Duodenal mucosa (tissue), 2 donors: ENCODE measurements at regions not wholly inside any gene's neighbourhood (a gene's known extent, or its start where the extent isn't known, plus 50 kb on each side); places are given as distances from the start of the nearest gene placed in this dataset.

ENCODE experiments used
- H3K27ac ChIP-seq: one replicate; pipeline ENCODE4 v1.7.0; 2013; ENCODE audit warnings: low read depth, low read length
- H3K27me3 ChIP-seq, 2 donors: one replicate each; pipeline ENCODE4 v1.7.0; 2013; ENCODE audit warnings: low read length in 2 of 2, control low read depth in 1 of 2; ENCODE audit not compliant: insufficient read depth in 2 of 2, control insufficient read depth in 1 of 2
- H3K36me3 ChIP-seq, 2 donors: one replicate each; pipeline ENCODE4 v1.7.0; 2013; ENCODE audit warnings: low read length in 2 of 2, control low read depth in 1 of 2; ENCODE audit not compliant: insufficient read depth in 2 of 2, control insufficient read depth in 1 of 2
- H3K4me1 ChIP-seq, 2 donors: one replicate each; pipeline ENCODE4 v1.7.0; 2013; ENCODE audit warnings: low read length in 2 of 2, control low read depth in 1 of 2; ENCODE audit not compliant: insufficient read depth in 2 of 2, control insufficient read depth in 1 of 2
- H3K4me3 ChIP-seq, 2 donors: one replicate each; pipeline ENCODE4 v1.7.0; 2013; ENCODE audit warnings: low read length in 2 of 2, low read depth in 1 of 2
- H3K9ac ChIP-seq, 2 donors: one replicate each; pipeline ENCODE4 v1.7.0; 2013; ENCODE audit warnings: low read length in 2 of 2, low read depth in 1 of 2
- H3K9me3 ChIP-seq, 2 donors: one replicate each; pipeline ENCODE4 v1.7.0; 2013; ENCODE audit warnings: low read length in 2 of 2, control low read depth in 1 of 2; ENCODE audit not compliant: control insufficient read depth in 1 of 2

- no peaks in the 10 kb centered on the region for H3K9me3 ChIP-seq
- peaks cover 0 to 11% of the 10 kb centered on the region in 2 donors for H3K27me3 ChIP-seq
- no peaks in the 10 kb centered on the region for H3K36me3 ChIP-seq
- no peak overlapping the region for H3K4me3 ChIP-seq
- H3K27ac ChIP-seq: no peak overlapping the region
- H3K4me1 ChIP-seq: no peaks in the 10 kb centered on the region
- no peak overlapping the region for H3K9ac ChIP-seq
Measured at GRCh38 chr17:74010903-74011302, 192.6 kb upstream of the RPL38 start.

- no peaks in the 10 kb centered on the region for H3K4me1 ChIP-seq
- H3K27me3 ChIP-seq: peaks cover 0 to 7% of the 10 kb centered on the region in 2 donors
- H3K4me3 ChIP-seq: no peak overlapping the region
- no peak overlapping the region for H3K9ac ChIP-seq
- no peak overlapping the region for H3K27ac ChIP-seq
- H3K9me3 ChIP-seq: no peaks in the 10 kb centered on the region
- no peaks in the 10 kb centered on the region for H3K36me3 ChIP-seq
Measured at GRCh38 chr17:74011966-74012365, 191.5 kb upstream of the RPL38 start.

- H3K27me3 ChIP-seq: peaks cover 0 to 7% of the 10 kb centered on the region in 2 donors
- H3K9ac ChIP-seq: no peak overlapping the region
- H3K36me3 ChIP-seq: no peaks in the 10 kb centered on the region
- no peaks in the 10 kb centered on the region for H3K9me3 ChIP-seq
- H3K27ac ChIP-seq: no peak overlapping the region
- H3K4me1 ChIP-seq: no peaks in the 10 kb centered on the region
- no peak overlapping the region for H3K4me3 ChIP-seq
Measured at GRCh38 chr17:74012465-74012864, 191.0 kb upstream of the RPL38 start.

- H3K27me3 ChIP-seq: peaks cover 0 to 7% of the 10 kb centered on the region in 2 donors
- H3K4me3 ChIP-seq: no peak overlapping the region
- no peaks in the 10 kb centered on the region for H3K36me3 ChIP-seq
- H3K4me1 ChIP-seq: no peaks in the 10 kb centered on the region
- no peak overlapping the region for H3K9ac ChIP-seq
- no peaks in the 10 kb centered on the region for H3K9me3 ChIP-seq
- no peak overlapping the region for H3K27ac ChIP-seq
Measured at GRCh38 chr17:74015316-74015715, 188.2 kb upstream of the RPL38 start.

- Histone ChIP-seq H3K27me3 (peaks cover 0 to 6% of the 10 kb centered on the region in 2 donors), H3K36me3 (no peaks in the 10 kb centered on the region), H3K9ac (no peak overlapping the region), H3K9me3 (no peaks in the 10 kb centered on the region), H3K27ac (no peak overlapping the region), H3K4me1 (no peaks in the 10 kb centered on the region), H3K4me3 (no peak overlapping the region)
Measured at GRCh38 chr17:74015990-74016389, 187.5 kb upstream of the RPL38 start.

GRCh38 chr17:74016461-74016860, 187.0 kb upstream of the RPL38 start:
- H3K36me3 ChIP-seq: no peaks in the 10 kb centered on the region
- peaks cover 0 to 4% of the 10 kb centered on the region in 2 donors for H3K27me3 ChIP-seq
- H3K9me3 ChIP-seq: no peaks in the 10 kb centered on the region
- no peak overlapping the region for H3K9ac ChIP-seq
- H3K27ac ChIP-seq: no peak overlapping the region
- no peak overlapping the region for H3K4me3 ChIP-seq
- no peaks in the 10 kb centered on the region for H3K4me1 ChIP-seq

GRCh38 chr17:74017466-74017865, 186.0 kb upstream of the RPL38 start:
- Histone ChIP-seq H3K27ac (no peak overlapping the region), H3K36me3 (no peaks in the 10 kb centered on the region), H3K9me3 (no peaks in the 10 kb centered on the region), H3K4me1 (no peaks in the 10 kb centered on the region), H3K9ac (no peak overlapping the region), H3K27me3 (peaks cover 0 to 4% of the 10 kb centered on the region in 2 donors), H3K4me3 (no peak overlapping the region)

GRCh38 chr17:74018115-74018514, 185.4 kb upstream of the RPL38 start:
- Histone ChIP-seq H3K9ac (no peak overlapping the region), H3K27me3 (peaks cover 0 to 4% of the 10 kb centered on the region in 2 donors), H3K4me1 (no peaks in the 10 kb centered on the region), H3K27ac (no peak overlapping the region), H3K36me3 (no peaks in the 10 kb centered on the region), H3K9me3 (no peaks in the 10 kb centered on the region), H3K4me3 (no peak overlapping the region)

- H3K36me3 ChIP-seq: no peaks in the 10 kb centered on the region
- H3K27me3 ChIP-seq: peaks cover 0 to 4% of the 10 kb centered on the region in 2 donors
- H3K9me3 ChIP-seq: no peaks in the 10 kb centered on the region
Measured at GRCh38 chr17:74019271-74019670, 184.2 kb upstream of the RPL38 start.

GRCh38 chr17:74019860-74020259, 183.6 kb upstream of the RPL38 start:
- H3K9ac ChIP-seq: no peak overlapping the region
- H3K4me1 ChIP-seq: no peaks in the 10 kb centered on the region
- no peaks in the 10 kb centered on the region for H3K9me3 ChIP-seq
- no peak overlapping the region for H3K27ac ChIP-seq
- no peaks in the 10 kb centered on the region for H3K27me3 ChIP-seq
- H3K4me3 ChIP-seq: no peak overlapping the region
- no peaks in the 10 kb centered on the region for H3K36me3 ChIP-seq

More at GRCh38 chr17:74019271-74019670, 184.2 kb upstream of the RPL38 start:
- Histone ChIP-seq H3K4me1 (no peaks in the 10 kb centered on the region), H3K27ac (no peak overlapping the region), H3K4me3 (no peak overlapping the region), H3K9ac (no peak overlapping the region)

GRCh38 chr17:74020522-74020921, 183.0 kb upstream of the RPL38 start:
- Histone ChIP-seq H3K9me3 (no peaks in the 10 kb centered on the region), H3K9ac (no peak overlapping the region)

More at GRCh38 chr17:74020522-74020921, 183.0 kb upstream of the RPL38 start:
- Histone ChIP-seq H3K27me3 (no peaks in the 10 kb centered on the region), H3K4me3 (no peak overlapping the region), H3K36me3 (no peaks in the 10 kb centered on the region), H3K27ac (no peak overlapping the region), H3K4me1 (no peaks in the 10 kb centered on the region)
